ENCODE measurements at regions not wholly inside any gene's neighbourhood (a gene's known extent, or its start where the extent isn't known, plus 50 kb on each side); places are given as distances from the start of the nearest gene placed in this dataset.
"Not testable (repeated sequence)": the region's sequence is repeated elsewhere in the genome, so short reads cannot be mapped to it uniquely, and the experiment has no call there.

GRCh38 chr7:75511-75910 lies 116.9 kb upstream of the FAM20C start:
- TF ChIP-seq CTCF (IDR thresholded peaks at IDR 0.05; ENCODE audit: low read depth, low read length); POLR2A (IDR thresholded peaks at IDR 0.05; ENCODE audit: extremely low read depth, insufficient read length); MAX (IDR thresholded peaks at IDR 0.05; ENCODE audit: low read depth, low read length): not testable (repeated sequence)

Data from NB4 (cell line).